ENCODE measurements at regions not wholly inside any gene's neighbourhood (a gene's known extent, or its start where the extent isn't known, plus 50 kb on each side); places are given as distances from the start of the nearest gene placed in this dataset.

DNA sequence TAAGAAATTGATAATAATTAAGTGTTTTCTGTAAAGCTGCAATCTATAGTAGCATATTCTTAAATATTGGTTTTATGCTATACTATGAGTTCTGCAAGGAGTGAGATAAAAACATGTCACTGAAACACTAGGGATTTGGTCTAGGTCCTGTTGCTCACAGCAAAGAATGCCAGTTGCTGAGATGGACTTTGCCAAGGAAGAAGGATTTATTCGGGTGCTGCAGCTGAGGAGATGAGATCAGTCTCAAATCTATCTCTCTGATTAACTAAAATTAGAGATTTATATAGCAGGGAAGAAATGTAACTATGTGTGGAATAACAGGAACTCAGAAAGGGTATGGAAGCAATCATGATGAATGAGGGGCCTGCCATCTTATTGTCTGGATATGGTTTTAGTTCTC lies 1569.9 kb downstream of the PCDH7 start:
- TF ChIP-seq POLR2AphosphoS5 (IDR thresholded peaks at IDR 0.05) (no peak), POLR2A (IDR thresholded peaks at IDR 0.05) (no peak)
- TF ChIP-seq, protein P1, sequence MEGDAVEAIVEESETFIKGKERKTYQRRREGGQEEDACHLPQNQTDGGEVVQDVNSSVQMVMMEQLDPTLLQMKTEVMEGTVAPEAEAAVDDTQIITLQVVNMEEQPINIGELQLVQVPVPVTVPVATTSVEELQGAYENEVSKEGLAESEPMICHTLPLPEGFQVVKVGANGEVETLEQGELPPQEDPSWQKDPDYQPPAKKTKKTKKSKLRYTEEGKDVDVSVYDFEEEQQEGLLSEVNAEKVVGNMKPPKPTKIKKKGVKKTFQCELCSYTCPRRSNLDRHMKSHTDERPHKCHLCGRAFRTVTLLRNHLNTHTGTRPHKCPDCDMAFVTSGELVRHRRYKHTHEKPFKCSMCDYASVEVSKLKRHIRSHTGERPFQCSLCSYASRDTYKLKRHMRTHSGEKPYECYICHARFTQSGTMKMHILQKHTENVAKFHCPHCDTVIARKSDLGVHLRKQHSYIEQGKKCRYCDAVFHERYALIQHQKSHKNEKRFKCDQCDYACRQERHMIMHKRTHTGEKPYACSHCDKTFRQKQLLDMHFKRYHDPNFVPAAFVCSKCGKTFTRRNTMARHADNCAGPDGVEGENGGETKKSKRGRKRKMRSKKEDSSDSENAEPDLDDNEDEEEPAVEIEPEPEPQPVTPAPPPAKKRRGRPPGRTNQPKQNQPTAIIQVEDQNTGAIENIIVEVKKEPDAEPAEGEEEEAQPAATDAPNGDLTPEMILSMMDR (IDR thresholded peaks at IDR 0.05) = no peak
- Histone ChIP-seq H3K36me3 (no peaks in the 10 kb centered on the region), H3K27me3 (replicated peaks; ENCODE audit: insufficient read depth) (no peaks in the 10 kb centered on the region), H3K4me1 (replicated peaks) (no peaks in the 10 kb centered on the region), H3K27ac (no peak overlapping the region), H3K9me3 (no peaks in the 10 kb centered on the region), H3K4me3 (no peak overlapping the region)
- DNase-seq (ENCODE audit: low spot score) = no peak
- 87% methylated on average over 1 of the region's 1 CpG for WGBS
- intact Hi-C loops (cut with DNase I) = no loop called here

DNA sequence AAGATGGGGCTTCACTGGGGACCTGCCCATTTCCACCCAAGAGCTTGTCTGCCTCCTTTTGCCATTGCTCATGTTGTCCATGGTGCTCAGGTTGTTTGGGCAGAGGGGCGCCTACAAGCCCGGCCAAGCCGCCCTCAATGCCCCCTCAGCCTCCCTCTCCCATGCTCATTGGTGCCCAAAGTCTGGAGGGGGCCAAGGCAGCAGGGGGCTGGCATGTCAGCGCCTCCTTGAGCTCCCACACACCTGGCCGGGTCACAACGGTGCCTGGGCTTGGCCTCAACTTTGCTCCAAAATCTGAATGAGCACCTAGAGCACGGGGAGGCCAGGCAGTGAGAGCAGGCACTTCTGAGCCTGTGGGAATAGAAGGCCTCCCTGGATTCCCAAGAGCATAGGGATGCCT lies 1598.8 kb downstream of the PCDH7 start:
- Histone ChIP-seq H3K27ac (no peak overlapping the region), H3K9me3 (no peaks in the 10 kb centered on the region), H3K27me3 (replicated peaks; ENCODE audit: insufficient read depth) (no peaks in the 10 kb centered on the region), H3K4me1 (replicated peaks) (no peaks in the 10 kb centered on the region), H3K36me3 (no peaks in the 10 kb centered on the region), H3K4me3 (no peak overlapping the region)
- no peak for DNase-seq (ENCODE audit: low spot score)
- TF ChIP-seq POLR2A (IDR thresholded peaks at IDR 0.05) (no peak), POLR2AphosphoS5 (IDR thresholded peaks at IDR 0.05) (no peak)
- TF ChIP-seq, protein P1 (IDR thresholded peaks at IDR 0.05) = no peak
- 91% methylated on average over 7 of the region's 7 CpGs for WGBS
- intact Hi-C loops (cut with DNase I) = no loop called here

DNA sequence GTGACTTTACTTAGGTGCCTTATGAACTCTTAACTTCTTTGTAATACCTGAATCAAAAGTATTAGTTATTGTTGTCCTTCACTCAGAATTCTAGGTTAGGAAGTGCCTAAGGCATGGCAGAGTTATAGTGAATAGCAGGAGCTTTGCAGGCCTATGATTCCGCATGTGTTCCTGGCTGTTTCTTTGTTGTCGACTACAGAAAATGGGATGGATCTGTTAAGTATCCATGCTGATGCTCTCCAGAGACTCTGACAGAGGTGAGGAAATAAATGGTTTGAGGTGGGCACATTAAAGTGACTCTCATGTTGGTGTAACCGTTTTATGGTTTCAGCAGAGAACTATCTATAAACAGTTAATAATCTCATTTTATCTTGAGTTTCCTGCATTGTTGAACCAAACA lies 1601.3 kb downstream of the PCDH7 start:
- H3K9me3 ChIP-seq = no peaks in the 10 kb centered on the region
- no peaks in the 10 kb centered on the region for H3K27me3 ChIP-seq (replicated peaks; ENCODE audit: insufficient read depth)
- no peaks in the 10 kb centered on the region for H3K36me3 ChIP-seq
- TF ChIP-seq, protein P1 (IDR thresholded peaks at IDR 0.05) = no peak
- TF ChIP-seq POLR2AphosphoS5 (IDR thresholded peaks at IDR 0.05) (no peak), POLR2A (IDR thresholded peaks at IDR 0.05) (no peak)
- intact Hi-C loops (cut with DNase I) = no loop called here
- no peak for DNase-seq (ENCODE audit: low spot score)
- no peak overlapping the region for H3K27ac ChIP-seq
- 63% methylated on average over 3 of the region's 3 CpGs for WGBS
- H3K4me3 ChIP-seq = no peak overlapping the region
- no peaks in the 10 kb centered on the region for H3K4me1 ChIP-seq (replicated peaks)

DNA sequence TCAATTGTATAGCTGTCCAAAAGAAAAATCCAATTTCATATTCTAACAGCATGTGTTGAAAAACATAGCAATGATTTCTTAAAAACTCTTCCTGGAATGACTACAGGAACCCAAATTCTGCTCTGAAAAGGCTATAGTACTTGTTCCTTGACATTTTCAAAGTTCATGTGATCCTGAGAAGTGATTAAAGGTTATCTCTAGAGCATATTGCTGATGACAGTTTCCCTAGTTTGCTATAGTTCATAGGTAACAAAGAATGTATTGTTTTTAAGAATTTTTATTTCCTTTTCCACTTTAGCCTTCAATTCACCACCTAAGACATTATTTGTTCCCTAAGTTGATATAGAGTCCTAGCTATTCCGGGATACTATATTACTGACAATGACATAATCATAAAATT lies 1614.6 kb downstream of the PCDH7 start:
- no peak overlapping the region for H3K27ac ChIP-seq
- WGBS = 91% methylated on average over 1 of the region's 1 CpG
- TF ChIP-seq POLR2AphosphoS5 (IDR thresholded peaks at IDR 0.05) (no peak), POLR2A (IDR thresholded peaks at IDR 0.05) (no peak)
- TF ChIP-seq, protein P1 (IDR thresholded peaks at IDR 0.05) = no peak
- H3K9me3 ChIP-seq = no peaks in the 10 kb centered on the region
- DNase-seq (ENCODE audit: low spot score) = no peak
- H3K4me1 ChIP-seq (replicated peaks) = no peaks in the 10 kb centered on the region
- no peaks in the 10 kb centered on the region for H3K27me3 ChIP-seq (replicated peaks; ENCODE audit: insufficient read depth)
- intact Hi-C loops (cut with DNase I) = no loop called here
- no peaks in the 10 kb centered on the region for H3K36me3 ChIP-seq
- H3K4me3 ChIP-seq = no peak overlapping the region

DNA sequence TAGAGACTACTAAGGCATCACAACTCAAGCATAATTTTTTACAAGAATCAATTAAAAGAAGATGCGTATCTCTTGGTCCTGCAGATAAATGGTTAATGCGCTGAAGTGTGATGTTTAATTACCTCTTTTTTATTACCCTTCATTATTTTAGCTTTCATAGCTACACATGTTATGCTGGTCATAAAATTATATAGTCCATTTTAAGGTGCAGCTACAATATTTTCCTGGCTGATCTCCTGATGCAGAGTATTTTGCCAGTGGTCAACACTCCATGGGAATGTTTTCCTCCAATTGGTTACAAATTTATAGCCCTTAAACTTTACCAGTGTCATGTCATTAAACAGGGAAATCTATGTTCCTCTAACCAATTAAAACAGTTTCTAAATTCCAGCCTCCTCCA lies 1617.2 kb downstream of the PCDH7 start:
- intact Hi-C loops (cut with DNase I) = no loop called here
- 83% methylated on average over 2 of the region's 2 CpGs for WGBS

More for the DNA sequence above, 1617.2 kb downstream of the PCDH7 start:
- DNase-seq (ENCODE audit: low spot score) = no peak
- TF ChIP-seq, protein P1 (IDR thresholded peaks at IDR 0.05) = no peak
- TF ChIP-seq POLR2A (IDR thresholded peaks at IDR 0.05) (no peak), POLR2AphosphoS5 (IDR thresholded peaks at IDR 0.05) (no peak)
- Histone ChIP-seq H3K9me3 (no peaks in the 10 kb centered on the region), H3K4me3 (no peak overlapping the region), H3K4me1 (replicated peaks) (no peaks in the 10 kb centered on the region), H3K36me3 (no peaks in the 10 kb centered on the region), H3K27me3 (replicated peaks; ENCODE audit: insufficient read depth) (no peaks in the 10 kb centered on the region), H3K27ac (no peak overlapping the region)
